Endodermal cell (in vitro differentiated cells): ENCODE measurements at regions not wholly inside any gene's neighbourhood (a gene's known extent, or its start where the extent isn't known, plus 50 kb on each side); places are given as distances from the start of the nearest gene placed in this dataset.

Experiments used
- DNase-seq: peaks from one replicate; pipeline ENCODE4 v3.0.0-alpha.2; 2017
- H3K27ac ChIP-seq: 2 replicates; pipeline ENCODE4 v1.5.1; 2013; ENCODE audit warnings: mild to moderate bottlenecking, low read depth, low read length, moderate library complexity
- H3K27me3 ChIP-seq: 2 replicates; pipeline ENCODE4 v1.6.1; 2013; ENCODE audit warnings: mild to moderate bottlenecking, low read length, moderate library complexity; ENCODE audit not compliant: insufficient read depth, control insufficient read depth, poor library complexity, severe bottlenecking
- H3K36me3 ChIP-seq: 2 replicates; pipeline ENCODE4 v1.7.0; 2013; ENCODE audit warnings: mild to moderate bottlenecking, low read length, moderate library complexity; ENCODE audit not compliant: control insufficient read depth, insufficient read depth
- H3K4me1 ChIP-seq: one replicate; pipeline ENCODE4 v1.7.0; 2013; ENCODE audit warnings: low read length; ENCODE audit not compliant: control insufficient read depth, insufficient read depth
- H3K4me3 ChIP-seq: 2 replicates; pipeline ENCODE4 v1.5.1; 2013; ENCODE audit warnings: mild to moderate bottlenecking, low read length, moderate library complexity
- H3K9ac ChIP-seq: 2 replicates; pipeline ENCODE4 v1.6.1; 2013; ENCODE audit warnings: mild to moderate bottlenecking, low read length, moderate library complexity; ENCODE audit not compliant: poor library complexity, severe bottlenecking; ENCODE audit errors: extremely low read depth
- H3K9me3 ChIP-seq: 2 replicates; pipeline ENCODE4 v1.6.1; 2013; ENCODE audit warnings: mild to moderate bottlenecking, low read length, moderate library complexity; ENCODE audit not compliant: control insufficient read depth
- H3K27ac Mint-ChIP-seq: 2 replicates; pipeline ENCODE4 v1.8.0; 2020; ENCODE audit warnings: mixed read lengths
- H3K27me3 Mint-ChIP-seq: 2 replicates; pipeline ENCODE4 v1.8.0; 2021; ENCODE audit warnings: mild to moderate bottlenecking, mixed read lengths; ENCODE audit not compliant: insufficient read depth
- H3K36me3 Mint-ChIP-seq: 2 replicates; pipeline ENCODE4 v1.8.0; 2020; ENCODE audit warnings: low read depth, mixed read lengths
- H3K4me1 Mint-ChIP-seq: 2 replicates; pipeline ENCODE4 v1.8.0; 2020; ENCODE audit warnings: mixed read lengths
- H3K4me3 Mint-ChIP-seq: 2 replicates; pipeline ENCODE4 v1.8.0; 2020; ENCODE audit warnings: mild to moderate bottlenecking, moderate library complexity, mixed read lengths
- H3K9me3 Mint-ChIP-seq: 2 replicates; pipeline ENCODE4 v1.8.0; 2020; ENCODE audit warnings: mild to moderate bottlenecking, mixed read lengths
- WGBS, 2 experiments: methylation state at CpG; one replicate each; pipeline versions ENCODE4 v1.1.5 to v1.1.7; 2013; ENCODE audit warnings: missing lambda C conversion rate in 2 of 2, mixed read lengths in 1 of 2; ENCODE audit not compliant: insufficient coverage in 1 of 2, insufficient read length in 1 of 2; 5-methylcytosine and 5-hydroxymethylcytosine counted together
- TF ChIP-seq, protein P1 (sequence below): fragments of 200-600 bp; sonication (generic); conservative IDR thresholded peaks from 2 replicates; pipeline ENCODE4 v1.5.0; 2021; ENCODE audit warnings: antibody characterized with exemption, mild to moderate bottlenecking

DNA sequence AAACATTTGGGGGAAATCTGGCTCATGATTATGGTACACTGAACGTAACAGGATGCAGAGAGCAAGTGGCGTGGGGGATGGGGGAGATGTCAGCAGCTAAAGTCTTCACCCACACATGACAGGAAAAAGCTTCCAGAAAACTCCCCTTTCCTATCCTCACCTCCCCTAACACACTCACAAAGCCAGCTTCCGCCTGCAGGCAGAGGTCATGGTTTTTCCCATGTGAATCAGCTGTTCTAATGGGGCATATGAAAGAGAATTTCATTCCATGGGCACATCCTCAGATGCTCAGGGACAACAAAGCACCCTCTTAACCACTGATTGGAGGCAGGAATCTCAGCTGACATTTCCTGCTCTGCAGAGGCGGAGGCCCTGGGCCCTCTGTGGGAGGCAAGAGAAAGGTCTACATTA lies 129.1 kb downstream of the TSN start:
- 83 to 93% methylated on average over 2 to 4 of the region's 4 CpGs for WGBS, 2 experiments

DNA sequence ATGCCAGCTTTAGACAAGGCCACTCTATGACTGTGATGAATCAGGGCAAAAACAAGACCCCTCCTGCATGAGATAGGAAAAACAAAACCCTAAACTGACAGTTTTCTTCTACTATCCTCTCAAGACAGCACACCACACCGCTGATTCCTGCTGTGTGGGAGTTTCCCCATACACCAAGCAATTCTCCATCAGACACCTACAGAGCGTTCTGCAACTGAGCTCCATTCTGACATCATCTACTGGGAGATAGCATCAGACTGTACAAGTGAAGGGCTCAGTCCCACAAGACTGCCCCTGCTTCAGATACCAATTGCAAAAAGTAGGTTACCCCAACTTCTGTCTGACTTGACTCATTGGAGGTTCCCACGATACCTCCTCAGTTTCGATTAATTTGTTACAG lies 130.6 kb downstream of the TSN start:
- Histone ChIP-seq H3K4me1 (no peaks in the 10 kb centered on the region), H3K9ac (no peak overlapping the region), H3K27me3 (peaks cover 6% of the 10 kb centered on the region), H3K4me3 (no peak overlapping the region), H3K27ac (no peak overlapping the region), H3K9me3 (no peaks in the 10 kb centered on the region), H3K36me3 (no peaks in the 10 kb centered on the region)
- H3K9me3 Mint-ChIP-seq: no peaks in the 10 kb centered on the region
- DNase-seq: no peak
- no peaks in the 10 kb centered on the region for H3K36me3 Mint-ChIP-seq
- no peak overlapping the region for H3K27ac Mint-ChIP-seq
- H3K27me3 Mint-ChIP-seq: peaks cover 25% of the 10 kb centered on the region
- no peaks in the 10 kb centered on the region for H3K4me1 Mint-ChIP-seq
- no peak overlapping the region for H3K4me3 Mint-ChIP-seq
- WGBS, 2 experiments: 88 to 94% methylated on average over 1 to 4 of the region's 4 CpGs
- TF ChIP-seq, protein P1, sequence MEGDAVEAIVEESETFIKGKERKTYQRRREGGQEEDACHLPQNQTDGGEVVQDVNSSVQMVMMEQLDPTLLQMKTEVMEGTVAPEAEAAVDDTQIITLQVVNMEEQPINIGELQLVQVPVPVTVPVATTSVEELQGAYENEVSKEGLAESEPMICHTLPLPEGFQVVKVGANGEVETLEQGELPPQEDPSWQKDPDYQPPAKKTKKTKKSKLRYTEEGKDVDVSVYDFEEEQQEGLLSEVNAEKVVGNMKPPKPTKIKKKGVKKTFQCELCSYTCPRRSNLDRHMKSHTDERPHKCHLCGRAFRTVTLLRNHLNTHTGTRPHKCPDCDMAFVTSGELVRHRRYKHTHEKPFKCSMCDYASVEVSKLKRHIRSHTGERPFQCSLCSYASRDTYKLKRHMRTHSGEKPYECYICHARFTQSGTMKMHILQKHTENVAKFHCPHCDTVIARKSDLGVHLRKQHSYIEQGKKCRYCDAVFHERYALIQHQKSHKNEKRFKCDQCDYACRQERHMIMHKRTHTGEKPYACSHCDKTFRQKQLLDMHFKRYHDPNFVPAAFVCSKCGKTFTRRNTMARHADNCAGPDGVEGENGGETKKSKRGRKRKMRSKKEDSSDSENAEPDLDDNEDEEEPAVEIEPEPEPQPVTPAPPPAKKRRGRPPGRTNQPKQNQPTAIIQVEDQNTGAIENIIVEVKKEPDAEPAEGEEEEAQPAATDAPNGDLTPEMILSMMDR: no peak

More for the DNA sequence above, 129.1 kb downstream of the TSN start:
- Histone ChIP-seq H3K4me3 (no peak overlapping the region), H3K4me1 (no peaks in the 10 kb centered on the region), H3K27ac (peak overlapping the region; percentile 79), H3K36me3 (no peaks in the 10 kb centered on the region), H3K9ac (no peak overlapping the region), H3K9me3 (no peaks in the 10 kb centered on the region), H3K27me3 (peaks cover 6% of the 10 kb centered on the region)
- no peak overlapping the region for H3K27ac Mint-ChIP-seq
- no peaks in the 10 kb centered on the region for H3K4me1 Mint-ChIP-seq
- DNase-seq: peak; percentile 55
- no peak overlapping the region for H3K4me3 Mint-ChIP-seq
- TF ChIP-seq, protein P1: no peak
- H3K27me3 Mint-ChIP-seq: peaks cover 26% of the 10 kb centered on the region
- no peaks in the 10 kb centered on the region for H3K36me3 Mint-ChIP-seq
- H3K9me3 Mint-ChIP-seq: peaks cover 2% of the 10 kb centered on the region

DNA sequence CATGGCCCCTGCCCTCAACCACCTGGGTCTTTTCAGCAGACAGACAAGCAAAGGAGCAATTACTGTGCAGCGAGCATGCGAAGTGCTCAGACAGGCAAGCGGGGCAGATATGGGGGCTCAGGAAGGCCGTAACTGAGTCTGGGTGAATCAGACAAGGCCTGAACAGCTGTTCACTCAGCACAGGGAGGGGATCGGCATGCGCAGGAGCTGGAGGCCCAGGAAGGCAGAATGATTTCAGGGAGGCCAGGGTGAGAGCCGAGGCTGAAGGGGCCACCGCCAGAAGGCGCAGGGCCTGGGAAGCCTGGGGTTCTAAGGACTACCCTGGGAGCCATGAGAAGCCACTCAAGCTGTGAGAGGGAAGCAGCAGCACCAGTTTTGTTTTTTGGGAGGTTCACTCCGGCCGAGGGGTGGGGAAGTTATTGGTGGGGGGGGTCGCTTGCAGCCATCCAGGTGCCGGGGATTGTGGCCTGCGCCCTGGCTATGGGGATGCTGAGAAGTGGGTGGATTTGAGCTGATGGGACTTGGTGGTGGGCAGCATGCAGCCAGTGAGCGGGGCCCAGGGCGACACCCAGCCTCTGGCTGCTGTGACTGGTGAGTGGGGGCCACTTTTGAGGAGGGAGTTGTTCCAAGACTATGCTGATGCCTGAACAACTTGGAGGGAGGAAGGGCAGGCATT lies 132.2 kb downstream of the TSN start:
- H3K27ac Mint-ChIP-seq: no peak overlapping the region
- no peak overlapping the region for H3K27ac ChIP-seq
- no peak overlapping the region for H3K4me3 Mint-ChIP-seq
- 87 to 92% methylated on average over 5 to 16 of the region's 16 CpGs for WGBS, 2 experiments
- H3K9me3 ChIP-seq: peaks cover 8% of the 10 kb centered on the region
- H3K27me3 Mint-ChIP-seq: peaks cover 26% of the 10 kb centered on the region
- TF ChIP-seq, protein P1: no peak
- H3K36me3 ChIP-seq: no peaks in the 10 kb centered on the region
- no peak overlapping the region for H3K9ac ChIP-seq
- peaks cover 3% of the 10 kb centered on the region for H3K36me3 Mint-ChIP-seq
- no peak overlapping the region for H3K4me3 ChIP-seq
- H3K4me1 Mint-ChIP-seq: no peaks in the 10 kb centered on the region
- no peak for DNase-seq
- peaks cover 8% of the 10 kb centered on the region for H3K9me3 Mint-ChIP-seq
- no peaks in the 10 kb centered on the region for H3K4me1 ChIP-seq
- peaks cover 6% of the 10 kb centered on the region for H3K27me3 ChIP-seq
